Stimulated activated CD4-positive, alpha-beta T cell treated with anti-CD3 and anti-CD28 coated beads, TNF-alpha, amount 100 ng/mL, for 24 hours (primary cell): ENCODE measurements at regions not wholly inside any gene's neighbourhood (a gene's known extent, or its start where the extent isn't known, plus 50 kb on each side); places are given as distances from the start of the nearest gene placed in this dataset.

Experiments
- DNase-seq, 3 experiments: peaks; one replicate each; pipeline ENCODE4 v3.0.0-alpha.2; 2020; ENCODE audit warnings: low read depth in 3 of 3

GRCh38 chr9:115615821-115616665 lies 498.1 kb upstream of the TNC start:
- no peak for DNase-seq

GRCh38 chr9:115616666-115617239 lies 498.8 kb upstream of the TNC start:
- DNase-seq: no peak

GRCh38 chr9:115625251-115625650 lies 507.3 kb upstream of the TNC start:
- DNase-seq: no peak

GRCh38 chr9:115625954-115626353 lies 508.0 kb upstream of the TNC start:
- DNase-seq: no peak

GRCh38 chr9:115627511-115627910 lies 509.6 kb upstream of the TNC start:
- DNase-seq: no peak

- DNase-seq: no peak
These were observed 510.5 kb upstream of the TNC start for GRCh38 chr9:115628426-115628825.

- DNase-seq: no peak
These were observed 512.2 kb upstream of the TNC start for GRCh38 chr9:115629879-115630840.

GRCh38 chr9:115632391-115632790 lies 514.4 kb upstream of the TNC start:
- DNase-seq: no peak

- DNase-seq: no peak
These were observed 515.1 kb upstream of the TNC start for GRCh38 chr9:115633104-115633503.

- DNase-seq: no peak
These were observed 517.8 kb upstream of the PAPPA start for GRCh38 chr9:115635680-115636383.

GRCh38 chr9:115636596-115636995 lies 517.0 kb upstream of the PAPPA start:
- no peak for DNase-seq

- no peak for DNase-seq
These were observed 515.9 kb upstream of the PAPPA start for GRCh38 chr9:115637661-115638060.

GRCh38 chr9:115640887-115641286 lies 512.7 kb upstream of the PAPPA start:
- no peak for DNase-seq

- DNase-seq: no peak
These were observed 511.3 kb upstream of the PAPPA start for GRCh38 chr9:115642285-115642684.

GRCh38 chr9:115643948-115644727 lies 509.5 kb upstream of the PAPPA start:
- DNase-seq: no peak

- no peak for DNase-seq
These were observed 503.6 kb upstream of the PAPPA start for GRCh38 chr9:115649991-115650472.

- no peak for DNase-seq
These were observed 502.8 kb upstream of the PAPPA start for GRCh38 chr9:115650768-115651167.

- no peak for DNase-seq
These were observed 502.1 kb upstream of the PAPPA start for GRCh38 chr9:115651461-115651860.

GRCh38 chr9:115653171-115653606 lies 500.4 kb upstream of the PAPPA start:
- DNase-seq: no peak

GRCh38 chr9:115657695-115658094 lies 495.9 kb upstream of the PAPPA start:
- DNase-seq: no peak

- no peak for DNase-seq
These were observed 488.1 kb upstream of the PAPPA start for GRCh38 chr9:115665519-115665918.
